ENCODE measurements at regions not wholly inside any gene's neighbourhood (a gene's known extent, or its start where the extent isn't known, plus 50 kb on each side); places are given as distances from the start of the nearest gene placed in this dataset.
"Not testable (repeated sequence)": the region's sequence is repeated elsewhere in the genome, so short reads cannot be mapped to it uniquely, and the experiment has no call there.

- DNase-seq (no peak), ATAC-seq (no peak)
- H3K4me1 ChIP-seq, result peaks cover 2% of the 10 kb centered on the region
- H3K27ac ChIP-seq, result no peak overlapping the region
- H3K36me3 ChIP-seq, result no peaks in the 10 kb centered on the region
- intact Hi-C loops (cut with DNase I), result no loop called here
- H3K27me3 ChIP-seq (ENCODE audit: low read depth), result no peaks in the 10 kb centered on the region
- no peak overlapping the region for H3K4me3 ChIP-seq
- no peaks in the 10 kb centered on the region for H3K9me3 ChIP-seq
- no peak for TF ChIP-seq CTCF (IDR thresholded peaks at IDR 0.05)
Measured at GRCh38 chr6:21937466-21937865, 343.9 kb downstream of the SOX4 start.

DNA sequence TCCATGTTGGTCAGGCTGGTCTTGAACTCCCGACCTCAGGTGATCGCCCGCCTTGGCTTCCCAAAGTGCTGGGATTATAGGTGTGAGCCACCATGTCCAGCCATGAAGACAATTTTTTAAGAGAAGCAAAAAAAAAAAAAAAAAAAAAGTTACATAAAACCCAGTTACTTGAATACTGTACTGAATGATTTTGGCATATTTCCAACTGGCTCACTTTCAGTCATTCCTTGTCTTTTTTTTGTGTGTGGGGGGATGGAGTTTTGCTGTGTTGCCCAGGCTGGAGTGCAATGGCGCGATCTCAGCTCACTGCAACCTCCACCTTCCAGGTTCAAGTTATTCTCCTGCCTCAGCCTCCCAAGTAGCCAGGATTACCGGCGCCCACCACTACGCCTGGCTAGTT lies 345.5 kb downstream of the SOX4 start:
- DNase-seq, result not testable (repeated sequence)

GRCh38 chr6:21941926-21942325 lies 348.4 kb downstream of the SOX4 start:
- no peak for DNase-seq
- Histone ChIP-seq H3K27me3 (ENCODE audit: low read depth) (no peaks in the 10 kb centered on the region), H3K27ac (no peak overlapping the region), H3K9me3 (no peaks in the 10 kb centered on the region), H3K36me3 (no peaks in the 10 kb centered on the region), H3K4me3 (no peak overlapping the region), H3K4me1 (peaks cover 7% of the 10 kb centered on the region)
- intact Hi-C loops (cut with DNase I), result no loop called here
- ATAC-seq, result no peak
- no peak for TF ChIP-seq CTCF (IDR thresholded peaks at IDR 0.05)

More for the DNA sequence above, 345.5 kb downstream of the SOX4 start:
- H3K4me3 ChIP-seq; H3K27me3 ChIP-seq (ENCODE audit: low read depth); H3K4me1 ChIP-seq; H3K36me3 ChIP-seq; H3K27ac ChIP-seq; ATAC-seq; H3K9me3 ChIP-seq; intact Hi-C loops (cut with DNase I): not testable (repeated sequence)

GRCh38 chr6:21942897-21943296 lies 349.3 kb downstream of the SOX4 start:
- H3K36me3 ChIP-seq, result no peaks in the 10 kb centered on the region
- intact Hi-C loops (cut with DNase I), result no loop called here
- no peak overlapping the region for H3K4me3 ChIP-seq
- H3K4me1 ChIP-seq, result peaks cover 13% of the 10 kb centered on the region
- no peak overlapping the region for H3K27ac ChIP-seq
- no peaks in the 10 kb centered on the region for H3K27me3 ChIP-seq (ENCODE audit: low read depth)
- H3K9me3 ChIP-seq, result no peaks in the 10 kb centered on the region
- ATAC-seq, result no peak
- TF ChIP-seq CTCF (IDR thresholded peaks at IDR 0.05), result no peak
- DNase-seq, result no peak

DNA sequence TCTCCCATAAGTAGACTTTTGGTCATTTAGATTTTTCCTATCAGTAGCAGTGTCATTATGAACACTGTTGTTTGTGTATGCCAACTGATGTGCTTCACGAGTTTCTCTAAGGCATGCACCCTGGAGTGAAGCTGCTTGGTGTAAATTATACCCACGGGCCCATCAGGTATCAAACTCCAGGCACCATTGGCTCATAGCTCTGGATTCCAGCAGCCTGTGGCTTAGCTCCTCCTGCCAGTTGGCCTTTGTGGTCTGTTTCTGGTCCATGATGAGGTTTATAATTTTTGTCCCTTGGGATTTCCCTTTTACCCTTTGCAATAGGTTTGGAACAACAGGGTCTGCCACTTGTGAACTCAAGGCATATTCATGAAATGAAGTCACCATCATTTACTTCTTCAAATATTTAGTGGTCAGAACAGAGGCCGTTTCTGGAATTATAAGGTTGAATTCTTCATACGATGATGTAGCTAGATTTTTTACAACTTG lies 350.5 kb downstream of the PRL start:
- ATAC-seq (no peak), DNase-seq (no peak)
- no peaks in the 10 kb centered on the region for H3K36me3 ChIP-seq
- H3K9me3 ChIP-seq, result no peaks in the 10 kb centered on the region
- no peak for TF ChIP-seq CTCF (IDR thresholded peaks at IDR 0.05)
- intact Hi-C loops (cut with DNase I), result no loop called here
- no peak overlapping the region for H3K27ac ChIP-seq
- no peak overlapping the region for H3K4me3 ChIP-seq
- peaks cover 36% of the 10 kb centered on the region for H3K4me1 ChIP-seq
- no peaks in the 10 kb centered on the region for H3K27me3 ChIP-seq (ENCODE audit: low read depth)

DNA sequence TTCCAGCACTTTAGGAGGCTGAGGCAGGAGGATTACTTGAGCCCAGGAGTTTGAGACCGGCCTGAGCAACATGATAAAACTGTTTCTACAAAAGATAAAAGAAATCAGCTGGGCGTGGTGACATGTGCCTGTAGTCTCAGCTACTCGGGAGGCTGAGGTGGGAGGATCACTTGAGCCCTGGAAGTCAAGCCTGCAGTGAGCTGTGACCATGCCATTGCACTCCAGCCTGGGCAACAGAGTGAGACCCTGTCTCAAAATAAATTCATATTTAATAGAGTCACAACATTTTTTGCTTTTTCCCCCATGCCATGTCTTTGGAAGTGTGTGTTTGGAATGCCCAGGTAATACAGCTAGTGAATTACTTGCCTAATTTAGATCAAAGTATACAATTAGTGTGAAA lies 349.6 kb downstream of the PRL start:
- H3K36me3 ChIP-seq; H3K4me3 ChIP-seq; H3K27me3 ChIP-seq (ENCODE audit: low read depth); ATAC-seq; intact Hi-C loops (cut with DNase I); H3K27ac ChIP-seq; DNase-seq; H3K9me3 ChIP-seq: not testable (repeated sequence)
- peaks cover 45% of the 10 kb centered on the region for H3K4me1 ChIP-seq

Measured in lower lobe of right lung (tissue), 2 donors.